Stimulated activated CD4-positive, alpha-beta T cell treated with anti-CD3 and anti-CD28 coated beads, Interleukin-12 subunit alpha, Interleukin-12 subunit beta, amount 100 ng/mL, for 24 hours (primary cell): ENCODE measurements at regions not wholly inside any gene's neighbourhood (a gene's known extent, or its start where the extent isn't known, plus 50 kb on each side); places are given as distances from the start of the nearest gene placed in this dataset.

Experiments used
- DNase-seq, 2 experiments: peaks; one replicate each; pipeline ENCODE4 v3.0.0-alpha.2; 2020; ENCODE audit warnings: low read depth in 2 of 2

DNA sequence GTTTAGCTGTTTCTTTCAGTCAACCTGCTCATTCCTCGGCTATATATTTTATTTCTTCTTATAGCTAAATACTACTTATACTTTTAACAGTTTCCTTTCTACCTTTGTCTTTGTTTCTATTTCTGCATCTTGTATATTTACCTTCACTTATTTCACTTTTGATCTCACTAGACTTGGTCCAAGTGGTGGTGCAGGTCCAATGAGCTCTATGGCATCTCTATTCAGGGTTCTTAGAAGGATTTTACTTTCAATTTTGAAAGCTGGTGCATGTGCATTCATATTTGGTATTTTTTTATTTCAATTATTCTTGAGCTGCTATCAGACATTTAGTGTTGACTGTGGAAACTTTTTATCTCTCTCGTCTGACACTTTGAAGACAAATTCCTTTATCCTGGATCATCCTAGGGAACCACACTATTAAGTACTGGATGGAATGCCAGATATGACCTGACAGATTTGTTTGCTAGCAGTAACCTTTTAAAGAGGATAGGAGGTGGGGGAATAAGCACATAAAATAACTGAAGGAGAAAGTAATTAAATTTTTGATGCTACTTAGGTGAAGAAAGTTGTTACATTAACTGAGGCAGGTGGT lies 123.1 kb upstream of the PJA2 start:
- no peak for DNase-seq

DNA sequence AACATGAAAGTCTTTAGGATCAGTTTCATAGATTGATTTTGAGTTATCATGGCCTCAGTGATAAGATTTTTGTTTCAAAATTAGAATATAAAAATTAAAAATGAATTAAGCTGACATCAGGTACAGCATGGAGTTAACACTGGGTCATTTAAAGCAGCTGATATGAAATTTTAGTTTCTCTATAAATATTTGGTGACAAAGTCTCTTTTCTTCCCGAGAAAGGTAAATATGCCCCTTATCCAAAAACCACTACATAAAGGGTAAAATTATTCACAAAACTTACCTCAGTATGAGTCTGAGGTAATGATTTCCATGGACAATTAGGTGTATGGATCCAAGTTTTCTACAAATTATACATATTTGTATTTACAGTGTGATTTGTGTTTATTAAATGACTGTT lies 121.5 kb upstream of the PJA2 start:
- DNase-seq: no peak

DNA sequence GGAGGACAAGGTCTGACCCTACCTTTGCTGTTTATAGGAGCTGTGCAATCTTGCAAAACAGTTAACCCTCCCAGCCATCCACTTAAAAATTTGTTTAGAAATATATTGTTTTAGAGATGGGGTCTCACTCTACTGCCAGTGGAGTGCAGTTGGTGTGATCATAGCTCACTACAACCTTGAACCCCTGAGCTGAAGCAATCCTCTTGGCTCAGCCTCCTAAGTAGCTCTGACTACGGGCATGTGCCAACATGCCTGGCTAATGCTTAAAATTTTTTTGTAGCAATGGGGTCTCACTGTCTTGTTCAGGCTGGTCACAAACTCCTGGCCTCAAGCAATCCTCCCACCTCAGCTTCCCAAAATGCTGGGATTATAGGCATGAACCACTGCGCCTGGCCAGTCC lies 120.2 kb upstream of the PJA2 start:
- no peak for DNase-seq

DNA sequence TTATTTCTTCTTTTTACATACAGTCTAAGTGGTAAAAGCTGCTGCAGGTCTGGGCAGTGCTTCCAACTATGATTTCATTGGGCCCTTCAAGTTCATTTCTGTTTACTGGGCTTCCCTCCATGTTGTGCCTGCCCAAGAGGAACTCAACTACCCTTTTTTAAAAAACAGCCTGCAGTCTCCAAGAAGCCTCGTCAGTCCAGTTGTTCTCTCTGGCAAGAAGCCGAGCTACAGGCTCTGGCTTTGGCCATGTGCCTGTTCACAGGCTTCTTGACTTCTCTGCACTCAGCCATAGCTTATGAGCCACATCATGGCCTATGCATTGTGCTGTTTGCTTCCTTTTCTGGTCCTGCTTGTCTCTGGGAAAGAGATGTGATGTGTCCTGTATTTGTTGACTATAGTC lies 119.7 kb upstream of the PJA2 start:
- no peak for DNase-seq

DNA sequence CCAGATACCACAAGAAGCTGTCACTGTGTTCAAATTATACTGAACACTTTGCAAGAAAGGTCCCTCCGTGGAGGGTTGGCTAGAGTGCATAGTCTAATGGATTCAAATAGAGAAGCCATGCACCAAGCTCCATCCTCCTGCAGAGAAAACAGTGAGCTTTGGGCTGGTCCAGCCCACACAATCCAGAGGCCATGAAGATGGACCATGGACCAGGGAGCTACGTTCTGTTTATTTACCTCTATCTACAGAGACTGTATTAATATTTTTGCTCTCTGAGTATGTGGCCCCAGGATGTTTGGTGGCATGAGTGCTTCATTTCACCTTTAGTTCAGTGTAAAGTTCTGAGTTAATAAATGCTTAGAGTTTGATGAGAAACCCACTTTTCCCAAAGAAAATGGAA lies 114.8 kb upstream of the PJA2 start:
- DNase-seq: no peak

DNA sequence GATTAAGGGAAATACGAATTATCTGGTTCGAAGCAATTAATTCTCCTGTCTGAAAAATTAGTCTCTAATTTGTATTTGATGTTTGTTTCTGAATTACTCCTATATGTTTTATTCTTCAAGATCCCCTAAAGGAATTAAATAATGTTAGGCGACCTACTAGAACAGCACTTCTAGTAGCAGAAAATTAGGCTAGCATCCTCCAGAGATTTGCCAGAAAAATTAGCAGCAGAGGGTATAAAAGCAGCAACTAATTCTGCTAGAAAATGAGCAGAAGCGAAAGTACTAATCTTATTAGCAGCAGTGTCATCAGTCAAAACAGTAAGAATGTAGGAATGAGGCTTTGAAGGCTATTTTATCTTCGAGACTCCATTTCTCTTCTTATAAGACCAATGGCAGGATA lies 114.3 kb upstream of the PJA2 start:
- no peak for DNase-seq

DNA sequence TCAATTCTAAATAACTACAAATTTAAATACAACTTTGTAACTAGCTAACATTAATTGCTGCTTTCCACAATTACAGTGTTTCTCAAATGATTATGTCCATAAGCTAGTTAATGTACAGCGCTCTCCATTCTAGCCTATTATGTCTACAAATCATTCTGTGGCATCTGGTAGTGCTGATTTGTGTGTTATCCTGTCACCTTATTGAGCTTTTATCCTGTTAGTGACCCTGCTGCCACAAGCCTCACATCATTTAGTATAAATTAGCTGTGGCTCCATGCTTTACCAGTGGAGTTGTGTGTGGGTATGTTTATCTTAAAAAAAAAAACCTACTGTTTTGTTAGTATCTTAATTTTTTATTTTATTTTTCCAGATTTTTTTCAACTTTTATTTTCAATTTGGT lies 112.6 kb upstream of the PJA2 start:
- DNase-seq: no peak

DNA sequence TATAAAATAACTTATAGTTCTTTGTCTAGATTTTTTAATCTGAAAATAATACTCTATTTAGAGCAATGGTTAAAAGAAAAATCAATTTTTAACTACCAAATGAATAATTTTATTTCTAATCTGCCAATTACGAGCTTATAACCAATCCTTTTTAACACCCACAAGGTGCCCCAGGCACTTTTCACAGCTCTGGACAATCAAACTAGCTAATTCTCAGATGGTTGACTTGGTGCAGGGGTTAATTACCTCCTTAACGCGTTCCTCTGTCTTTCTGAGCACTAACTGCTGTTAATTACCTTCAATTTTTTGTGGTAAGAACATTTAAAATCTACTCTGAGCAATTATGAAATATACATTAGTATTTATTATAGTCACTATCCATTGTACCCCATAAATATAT lies 109.6 kb upstream of the PJA2 start:
- no peak for DNase-seq

DNA sequence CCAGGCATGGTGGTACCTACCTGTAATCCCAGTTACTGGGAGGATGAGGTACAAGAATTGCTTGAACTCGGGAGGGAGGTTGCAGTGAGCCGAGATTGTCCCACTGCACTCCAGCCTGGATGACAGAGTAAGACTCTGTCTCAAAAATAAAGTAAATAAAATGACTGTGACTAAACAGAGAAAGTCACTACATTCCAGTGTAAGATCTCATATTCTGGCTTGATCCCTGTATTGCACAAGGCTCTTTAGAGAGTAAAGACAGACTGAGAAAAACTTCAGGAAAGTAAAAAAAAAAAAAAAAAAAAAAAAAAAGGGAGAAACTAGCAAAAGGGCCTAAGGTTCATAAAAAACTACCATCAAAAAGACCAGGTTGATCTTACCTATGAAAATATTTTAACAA lies 106.6 kb upstream of the PJA2 start:
- no peak for DNase-seq

DNA sequence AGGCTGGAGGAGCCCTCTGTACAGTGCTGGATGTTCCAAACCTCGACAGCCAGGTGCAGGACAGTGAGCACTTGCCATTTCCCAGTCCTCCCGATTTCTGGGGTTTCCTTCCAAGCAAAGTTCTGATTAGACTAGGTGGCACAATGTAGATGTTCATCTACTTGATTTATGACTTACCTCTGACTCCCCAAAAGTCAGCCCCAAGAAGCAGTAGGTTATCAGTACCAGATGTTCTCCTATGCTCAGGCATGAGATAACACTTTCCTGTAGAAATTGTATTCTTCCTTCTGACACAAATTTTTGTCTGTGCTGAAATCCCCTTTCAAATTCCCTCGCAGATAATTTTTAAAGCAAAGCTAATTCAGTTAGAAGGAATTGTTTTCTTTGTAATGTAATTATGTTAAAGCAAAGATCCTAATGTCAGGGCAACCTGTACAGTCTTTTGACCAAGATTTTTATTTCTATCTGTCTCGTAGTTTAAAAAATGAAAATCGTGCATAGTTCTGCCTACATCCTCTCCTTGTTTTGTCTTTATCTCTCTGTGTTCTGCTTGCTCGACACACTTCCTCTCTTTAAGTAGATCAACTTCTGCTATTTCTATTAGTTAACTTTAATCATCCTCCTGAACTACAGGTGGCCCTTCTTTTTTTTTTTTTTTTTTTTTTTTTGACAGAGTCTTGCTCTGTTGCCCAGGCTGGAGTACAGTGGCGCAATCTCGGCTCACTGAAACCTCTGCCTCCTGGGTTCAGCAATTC lies 102.4 kb upstream of the PJA2 start:
- DNase-seq: no peak

DNA sequence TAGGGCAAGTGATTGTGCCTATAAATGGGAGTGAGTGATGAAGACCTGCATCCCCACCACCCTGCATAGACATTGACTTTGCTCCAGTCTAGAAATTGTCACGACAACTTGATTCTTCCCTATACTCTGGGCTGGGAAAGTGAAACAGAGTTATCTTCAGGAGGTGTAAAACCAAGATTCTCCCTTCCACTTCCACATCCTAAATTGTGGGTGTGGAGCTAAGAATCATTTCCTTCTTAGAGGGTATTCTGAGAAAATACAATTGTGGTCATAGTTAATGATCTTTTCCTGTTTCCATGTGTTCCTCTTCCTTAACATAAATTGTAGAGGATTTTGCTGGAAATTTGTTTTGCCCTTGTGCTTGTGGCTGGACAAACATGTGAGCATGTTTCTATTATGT lies 96.8 kb upstream of the PJA2 start:
- DNase-seq: no peak

DNA sequence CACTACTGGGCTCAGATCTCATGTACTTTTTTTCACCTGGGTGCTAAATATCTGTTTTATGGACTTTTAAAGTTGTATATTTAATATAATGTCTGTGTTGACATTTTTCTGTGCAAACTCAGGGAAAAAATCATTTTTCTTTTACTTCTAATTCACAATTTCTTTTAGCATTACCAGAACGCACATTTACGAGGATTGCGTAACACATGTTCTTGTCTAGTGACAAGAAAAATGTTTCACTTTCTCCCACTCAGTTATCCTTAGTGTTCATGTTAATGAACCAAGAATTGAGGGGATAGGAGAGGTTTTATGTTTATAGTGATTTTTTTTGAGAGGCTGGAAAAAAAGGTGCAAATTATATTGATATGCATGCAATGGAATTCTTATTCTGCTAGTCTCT lies 86.3 kb upstream of the PJA2 start:
- no peak for DNase-seq

DNA sequence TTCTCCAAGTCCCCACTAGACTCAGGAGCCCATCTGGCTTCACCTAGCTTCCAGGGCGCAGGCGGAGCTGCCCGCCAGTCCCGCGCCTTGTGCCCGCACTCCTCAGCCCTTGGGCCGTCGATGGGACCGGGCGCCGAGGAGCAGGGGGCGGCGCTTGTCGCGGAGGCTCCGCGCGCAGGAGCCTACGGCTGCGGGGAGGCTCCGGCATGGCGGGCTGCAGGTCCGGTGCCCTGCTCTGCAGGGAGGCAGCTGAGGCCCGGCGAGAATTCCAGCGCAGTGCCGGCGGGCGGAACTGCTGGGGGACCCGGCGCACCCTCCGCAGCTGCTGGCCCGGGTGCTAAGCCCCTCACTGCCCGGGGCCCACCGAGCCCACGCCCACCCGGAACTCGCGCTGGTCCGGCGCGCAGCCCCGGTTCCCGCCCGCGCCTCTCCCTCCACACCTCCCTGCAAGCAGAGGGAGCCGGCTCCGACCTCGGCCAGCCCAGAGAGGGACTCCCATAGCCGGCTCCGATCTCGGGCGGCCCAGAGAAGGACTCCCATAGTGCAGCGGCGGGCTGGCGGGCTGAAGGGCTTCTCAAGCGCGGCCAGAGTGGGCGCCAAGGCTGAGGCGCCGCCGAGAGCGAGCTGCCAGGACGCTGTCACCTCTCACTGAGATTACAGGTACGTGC lies 78.1 kb upstream of the PJA2 start:
- no peak for DNase-seq

DNA sequence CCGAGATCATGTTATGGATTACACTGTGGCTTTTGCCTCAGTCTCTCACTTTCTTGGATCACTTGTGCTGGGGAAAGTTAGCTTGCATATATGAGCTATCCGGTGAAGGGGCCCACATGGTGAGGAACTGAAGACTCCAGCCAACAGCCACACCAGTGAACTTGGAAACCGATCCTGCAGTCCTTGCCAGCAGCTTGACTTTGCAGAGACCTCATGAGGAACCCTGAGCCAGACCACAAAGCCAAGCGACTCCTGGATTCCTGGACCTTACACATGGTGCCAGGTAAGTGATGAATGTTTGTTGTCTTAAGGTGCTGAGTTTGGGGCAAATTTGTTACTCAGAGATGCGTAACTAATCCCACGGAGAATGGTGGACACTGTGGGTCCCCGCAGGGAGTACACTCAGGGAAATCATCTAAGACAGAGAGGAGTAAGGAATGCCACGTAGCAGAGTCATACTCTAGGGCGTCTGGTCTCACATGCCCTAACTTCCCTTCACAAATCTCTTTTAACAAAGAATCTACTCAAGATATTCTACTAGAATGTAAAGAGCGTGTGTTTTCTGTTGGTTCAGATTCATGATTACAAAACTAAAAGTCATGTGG lies 76.5 kb upstream of the PJA2 start:
- no peak for DNase-seq

DNA sequence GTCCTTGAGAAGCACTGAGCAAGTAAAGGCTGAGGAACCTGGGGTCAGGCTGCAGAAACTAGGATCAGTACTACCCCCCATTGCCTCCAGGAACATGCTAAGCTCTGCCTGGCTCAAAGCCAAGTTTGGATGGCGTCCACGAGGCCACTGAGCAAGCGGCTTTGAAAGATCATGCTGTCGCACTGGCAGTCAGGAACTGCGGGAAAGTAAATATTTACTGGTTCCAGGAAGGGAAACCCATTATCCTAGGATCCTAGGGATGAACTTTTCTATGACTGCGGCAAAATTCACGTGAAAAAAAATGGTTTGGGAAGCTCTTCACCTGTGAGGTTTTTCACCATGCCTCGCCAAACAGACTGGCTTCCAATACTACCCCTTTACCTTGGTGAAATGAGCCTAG lies 75.3 kb upstream of the PJA2 start:
- no peak for DNase-seq

DNA sequence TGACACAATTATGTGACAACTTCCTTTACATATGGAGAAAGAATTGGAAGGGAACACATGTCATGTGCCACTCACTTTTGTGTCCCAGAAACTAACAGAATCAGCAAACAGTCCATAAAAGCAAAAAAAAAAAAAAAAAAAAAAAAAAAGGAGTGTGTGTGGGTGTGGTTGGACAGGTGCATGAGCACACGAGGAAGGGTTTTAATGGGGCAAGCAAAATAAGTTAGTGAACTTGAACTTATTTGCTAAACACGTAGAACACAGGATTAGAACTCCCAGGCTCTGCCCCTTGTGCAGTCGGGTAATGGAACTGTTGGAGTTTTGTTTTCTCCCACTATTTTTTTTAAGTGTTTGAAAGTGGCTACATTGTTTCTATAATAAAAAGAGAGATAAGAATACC lies 74.8 kb upstream of the PJA2 start:
- no peak for DNase-seq

DNA sequence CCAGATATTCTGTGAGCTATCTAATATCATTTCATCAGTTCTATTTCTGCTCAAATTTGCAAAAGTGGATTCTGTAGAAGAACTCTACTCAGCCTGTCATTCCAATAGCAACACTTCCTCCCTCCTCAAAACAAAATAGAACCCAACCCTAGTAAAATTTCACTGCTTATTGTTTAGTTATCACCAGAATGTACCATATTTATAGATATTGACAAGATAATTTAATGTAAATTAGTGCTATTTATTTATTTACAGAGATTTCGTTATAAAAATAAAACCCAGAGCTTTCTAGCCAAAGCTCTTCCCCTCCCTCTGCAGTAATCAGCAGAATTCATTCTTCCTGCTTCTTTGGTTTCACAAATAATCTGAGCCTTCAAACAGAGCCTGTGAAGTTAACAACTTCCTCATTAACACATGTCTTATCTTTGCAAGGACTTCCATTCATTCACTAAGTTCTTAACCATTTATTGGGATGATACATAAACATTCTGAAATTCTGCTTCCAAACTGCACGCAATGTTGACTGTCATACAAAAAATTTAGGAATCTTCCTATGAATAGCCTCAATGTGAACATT lies 73.7 kb upstream of the PJA2 start:
- no peak for DNase-seq

DNA sequence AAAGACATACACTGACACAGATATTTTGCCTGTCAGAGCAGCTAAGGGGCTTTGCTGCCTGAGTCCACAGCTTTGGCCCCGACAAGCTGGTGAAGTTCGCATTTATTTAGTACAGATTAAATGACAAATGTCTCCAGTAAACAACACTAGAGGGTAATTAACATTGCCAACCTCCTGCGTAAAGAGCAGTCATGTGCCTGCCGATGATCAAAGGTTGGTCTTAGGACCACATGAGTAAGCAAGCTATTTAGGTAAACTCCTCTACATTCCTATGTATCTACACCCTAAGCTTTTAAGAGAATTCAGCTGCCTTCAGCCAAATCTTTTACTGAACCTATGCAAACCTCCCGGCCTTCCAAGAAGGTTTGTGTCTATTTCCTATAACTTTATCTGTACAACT lies 73.0 kb upstream of the PJA2 start:
- no peak for DNase-seq

DNA sequence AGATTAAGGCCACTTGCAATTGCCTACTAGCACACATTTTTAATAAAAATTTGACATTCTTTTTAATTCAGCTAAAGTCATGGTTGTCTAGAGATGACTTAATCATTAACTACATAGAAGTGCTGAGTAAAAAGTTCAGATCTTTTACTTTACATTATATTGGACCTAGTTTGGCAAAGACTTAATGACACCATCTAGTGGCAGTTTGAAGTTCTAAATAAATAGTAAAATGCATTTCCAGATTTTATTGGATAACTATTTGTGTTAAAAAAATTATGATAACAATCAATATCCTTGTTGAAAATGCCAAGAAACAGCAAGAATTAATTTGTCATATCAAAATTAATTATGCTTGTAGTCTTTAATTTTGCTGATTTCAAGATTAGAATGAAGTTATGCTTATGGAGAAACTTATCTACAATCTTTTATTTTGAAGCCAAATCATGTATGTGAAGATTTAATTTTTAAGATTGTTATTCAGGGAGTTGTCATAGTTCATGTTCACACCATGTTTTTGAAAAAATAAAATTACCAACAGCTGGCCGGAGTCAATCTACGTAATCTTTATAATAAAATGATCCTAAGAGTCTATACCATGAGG lies 69.6 kb upstream of the PJA2 start:
- DNase-seq: no peak

DNA sequence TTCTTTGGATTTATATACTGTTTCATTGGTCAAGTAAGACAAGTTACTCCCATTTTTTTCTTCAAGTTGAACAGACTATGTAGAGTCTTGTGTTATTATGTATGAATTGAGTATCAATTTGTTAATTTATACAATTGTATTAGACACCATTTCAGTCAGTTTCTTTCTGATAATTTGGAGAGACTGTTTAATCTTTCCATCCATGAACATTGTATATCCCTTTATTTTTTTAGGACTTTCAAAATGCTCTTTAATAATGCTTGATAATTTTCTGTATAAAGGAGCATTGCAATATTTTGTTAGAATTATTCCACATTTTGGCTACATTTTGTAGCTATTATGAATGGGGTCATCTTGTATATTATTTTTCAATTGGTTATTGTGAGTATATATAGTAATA lies 69.1 kb upstream of the PJA2 start:
- DNase-seq: no peak

DNA sequence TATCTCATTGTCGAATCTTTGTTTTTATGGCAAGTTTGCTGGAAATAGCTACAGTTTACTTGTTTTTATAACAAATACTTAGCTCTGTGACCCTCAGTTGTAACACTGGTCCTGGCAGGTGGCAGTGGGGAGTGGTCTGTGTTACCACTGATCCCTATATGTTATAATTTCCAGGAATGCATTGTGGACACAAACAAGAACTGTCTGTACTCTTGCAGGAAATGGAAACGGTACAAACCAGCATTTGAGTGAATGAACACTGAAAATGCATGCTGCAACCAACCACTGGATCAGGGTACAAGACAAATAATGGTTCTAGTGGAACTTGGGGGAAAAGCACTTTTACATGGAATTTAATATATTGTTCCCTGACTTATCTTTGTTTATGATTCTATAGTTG lies 66.5 kb upstream of the PJA2 start:
- no peak for DNase-seq
